ENCODE measurements at regions not wholly inside any gene's neighbourhood (a gene's known extent, or its start where the extent isn't known, plus 50 kb on each side); places are given as distances from the start of the nearest gene placed in this dataset.
A peak's percentile ranks its signal among the peaks of the same experiment; 100 is the strongest.

DNA sequence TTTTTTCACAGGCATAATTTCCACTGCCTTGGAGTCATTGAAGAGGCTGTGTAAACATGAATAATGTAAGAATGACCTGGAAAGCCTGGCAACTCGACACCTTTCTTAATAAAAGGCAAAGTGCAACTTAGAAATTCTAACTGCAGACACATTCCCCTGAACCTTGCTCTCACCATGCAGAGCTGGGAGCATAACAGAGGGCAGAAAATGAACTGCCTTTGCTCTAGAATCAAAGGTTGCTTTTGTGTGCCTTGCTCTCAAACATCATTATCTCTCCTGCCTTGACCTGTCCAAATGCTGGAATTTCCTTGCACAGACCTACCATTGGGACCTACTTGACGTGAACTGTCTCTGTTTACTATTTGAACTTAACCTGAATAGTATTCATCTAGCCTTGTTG lies 462.0 kb upstream of the ZNF462 start:
- 88% methylated on average over 1 of the region's 2 CpGs for WGBS

DNA sequence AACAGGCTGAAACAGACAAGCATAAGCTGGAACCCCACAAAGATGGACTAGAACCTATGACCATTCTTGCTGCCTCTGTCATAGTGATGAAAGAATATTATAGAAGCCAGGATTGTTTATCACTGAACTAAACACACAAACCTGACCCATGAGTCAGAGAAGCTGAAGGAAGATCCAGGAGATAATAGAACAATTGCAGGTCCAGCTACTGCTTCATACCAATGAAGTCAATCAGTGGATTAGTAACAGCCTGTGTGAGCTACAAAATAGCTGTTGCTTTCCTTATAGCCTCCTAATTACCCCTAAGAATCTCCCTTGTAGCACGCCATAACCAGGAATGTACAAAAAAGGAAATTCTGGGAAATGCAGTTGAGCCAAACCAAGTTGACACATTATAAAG lies 459.9 kb upstream of the ZNF462 start:
- Histone ChIP-seq H3K79me1 (replicated peaks; ENCODE audit: low read length, poor library complexity, severe bottlenecking) (no peaks in the 10 kb centered on the region), H4K8ac (ENCODE audit: low read length) (no peak overlapping the region), H3K9me3 (ENCODE audit: control insufficient read depth, low read length) (no peaks in the 10 kb centered on the region), H2BK12ac (ENCODE audit: low read length in 2 of 2) (no peak overlapping the region), H3K4me3 (ENCODE audit: insufficient read depth in 1 of 2, low read depth in 1 of 2, low read length in 2 of 2) (no peak overlapping the region), H2BK5ac (ENCODE audit: low read depth, low read length, poor library complexity, severe bottlenecking) (no peak overlapping the region), H3K4ac (ENCODE audit: low read depth in 1 of 2, low read length in 2 of 2) (no peak overlapping the region), H3K9ac (ENCODE audit: low read length) (no peak overlapping the region), H3K36me3 (ENCODE audit: control insufficient read depth in 1 of 2, insufficient read depth in 2 of 2, low read depth in 1 of 2, low read length in 2 of 2) (no peaks in the 10 kb centered on the region), H2BK120ac (ENCODE audit: low read depth, low read length) (no peak overlapping the region), H3K27ac (ENCODE audit: low read length, poor library complexity, severe bottlenecking) (no peak overlapping the region), H2AK5ac (ENCODE audit: low read length, severe bottlenecking) (no peak overlapping the region), H3K4me1 (ENCODE audit: control insufficient read depth, insufficient read depth, low read depth, low read length) (no peaks in the 10 kb centered on the region), H2AFZ (ENCODE audit: low read depth, low read length) (no peak overlapping the region), H2BK15ac (ENCODE audit: low read depth, poor library complexity, severe bottlenecking) (no peak overlapping the region), H4K91ac (ENCODE audit: low read length) (no peak overlapping the region), H3K18ac (ENCODE audit: low read depth in 1 of 2, low read length in 2 of 2) (no peak overlapping the region), H3K27me3 (ENCODE audit: control insufficient read depth in 1 of 2, insufficient read depth in 1 of 2, low read length in 2 of 2) (no peaks in the 10 kb centered on the region), H3K23ac (ENCODE audit: low read length in 2 of 2) (no peak overlapping the region), H3K4me2 (ENCODE audit: low read length, poor library complexity, severe bottlenecking) (no peak overlapping the region), H3K14ac (ENCODE audit: low read length in 2 of 2) (no peak overlapping the region)
- 0% methylated on average over 1 of the region's 1 CpG for WGBS
- peak; percentile 76 for DNase-seq

More for the DNA sequence above, 462.0 kb upstream of the ZNF462 start:
- Histone ChIP-seq H2BK12ac (ENCODE audit: low read length in 2 of 2) (no peak overlapping the region), H3K4me2 (ENCODE audit: low read length, poor library complexity, severe bottlenecking) (no peak overlapping the region), H3K27ac (ENCODE audit: low read length, poor library complexity, severe bottlenecking) (no peak overlapping the region), H4K8ac (ENCODE audit: low read length) (no peak overlapping the region), H3K27me3 (ENCODE audit: control insufficient read depth in 1 of 2, insufficient read depth in 1 of 2, low read length in 2 of 2) (no peaks in the 10 kb centered on the region), H2BK15ac (ENCODE audit: low read depth, poor library complexity, severe bottlenecking) (no peak overlapping the region), H3K23ac (ENCODE audit: low read length in 2 of 2) (no peak overlapping the region), H2BK120ac (ENCODE audit: low read depth, low read length) (no peak overlapping the region), H2AFZ (ENCODE audit: low read depth, low read length) (no peak overlapping the region), H3K4me1 (ENCODE audit: control insufficient read depth, insufficient read depth, low read depth, low read length) (no peaks in the 10 kb centered on the region), H4K91ac (ENCODE audit: low read length) (no peak overlapping the region), H3K9ac (ENCODE audit: low read length) (no peak overlapping the region), H2BK5ac (ENCODE audit: low read depth, low read length, poor library complexity, severe bottlenecking) (no peak overlapping the region), H3K14ac (ENCODE audit: low read length in 2 of 2) (no peak overlapping the region), H3K4me3 (ENCODE audit: insufficient read depth in 1 of 2, low read depth in 1 of 2, low read length in 2 of 2) (no peak overlapping the region), H2AK5ac (ENCODE audit: low read length, severe bottlenecking) (no peak overlapping the region), H3K18ac (ENCODE audit: low read depth in 1 of 2, low read length in 2 of 2) (peak overlapping the region in 1 of 2 experiments; percentile 12), H3K79me1 (replicated peaks; ENCODE audit: low read length, poor library complexity, severe bottlenecking) (no peaks in the 10 kb centered on the region), H3K36me3 (ENCODE audit: control insufficient read depth in 1 of 2, insufficient read depth in 2 of 2, low read depth in 1 of 2, low read length in 2 of 2) (no peaks in the 10 kb centered on the region), H3K4ac (ENCODE audit: low read depth in 1 of 2, low read length in 2 of 2) (no peak overlapping the region), H3K9me3 (ENCODE audit: control insufficient read depth, low read length) (no peaks in the 10 kb centered on the region)
- no peak for DNase-seq

- Histone ChIP-seq H2BK5ac (ENCODE audit: low read depth, low read length, poor library complexity, severe bottlenecking) (no peak overlapping the region), H3K23ac (ENCODE audit: low read length in 2 of 2) (no peak overlapping the region), H3K27ac (ENCODE audit: low read length, poor library complexity, severe bottlenecking) (no peak overlapping the region), H2BK120ac (ENCODE audit: low read depth, low read length) (no peak overlapping the region), H3K27me3 (ENCODE audit: control insufficient read depth in 1 of 2, insufficient read depth in 1 of 2, low read length in 2 of 2) (no peaks in the 10 kb centered on the region), H3K14ac (ENCODE audit: low read length in 2 of 2) (no peak overlapping the region), H2BK15ac (ENCODE audit: low read depth, poor library complexity, severe bottlenecking) (no peak overlapping the region), H3K4me2 (ENCODE audit: low read length, poor library complexity, severe bottlenecking) (no peak overlapping the region), H3K79me1 (replicated peaks; ENCODE audit: low read length, poor library complexity, severe bottlenecking) (no peaks in the 10 kb centered on the region), H3K4ac (ENCODE audit: low read depth in 1 of 2, low read length in 2 of 2) (no peak overlapping the region), H3K9ac (ENCODE audit: low read length) (no peak overlapping the region), H4K91ac (ENCODE audit: low read length) (no peak overlapping the region), H3K36me3 (ENCODE audit: control insufficient read depth in 1 of 2, insufficient read depth in 2 of 2, low read depth in 1 of 2, low read length in 2 of 2) (no peaks in the 10 kb centered on the region), H3K4me3 (ENCODE audit: insufficient read depth in 1 of 2, low read depth in 1 of 2, low read length in 2 of 2) (no peak overlapping the region), H3K9me3 (ENCODE audit: control insufficient read depth, low read length) (no peaks in the 10 kb centered on the region), H3K18ac (ENCODE audit: low read depth in 1 of 2, low read length in 2 of 2) (no peak overlapping the region), H3K4me1 (ENCODE audit: control insufficient read depth, insufficient read depth, low read depth, low read length) (no peaks in the 10 kb centered on the region), H2AFZ (ENCODE audit: low read depth, low read length) (no peak overlapping the region), H4K8ac (ENCODE audit: low read length) (no peak overlapping the region), H2BK12ac (ENCODE audit: low read length in 2 of 2) (no peak overlapping the region), H2AK5ac (ENCODE audit: low read length, severe bottlenecking) (no peak overlapping the region)
- DNase-seq = no peak
Observed at GRCh38 chr9:106404137-106404536, 458.8 kb upstream of the ZNF462 start.

DNA sequence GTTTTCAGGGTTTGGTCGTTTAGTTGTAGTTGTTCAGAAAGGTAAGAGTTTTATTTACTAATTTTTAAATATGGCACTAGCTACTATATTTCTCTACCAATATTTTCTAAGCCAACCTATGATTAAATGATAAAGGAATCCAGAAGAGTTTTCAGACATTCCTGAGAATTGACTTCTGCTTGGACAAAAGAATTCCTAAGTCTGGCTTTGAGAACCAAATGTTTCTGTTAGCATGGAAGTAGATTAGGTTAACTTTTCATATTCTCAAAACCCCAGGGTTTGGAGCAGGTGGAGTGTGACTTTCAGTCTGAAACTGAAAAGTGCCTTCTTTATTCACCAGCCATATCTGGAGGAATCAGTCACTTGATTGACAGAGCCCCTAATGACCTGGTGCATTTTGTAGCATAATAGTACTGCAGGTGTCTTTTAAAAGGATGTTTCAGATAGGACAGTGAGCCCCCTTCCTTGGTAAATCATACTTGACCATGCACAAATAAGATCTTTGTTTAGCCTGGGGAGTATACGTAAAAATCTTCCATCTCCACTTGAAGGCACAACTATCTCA lies 457.0 kb upstream of the ZNF462 start:
- Histone ChIP-seq H2BK120ac (ENCODE audit: low read depth, low read length) (no peak overlapping the region), H2AK5ac (ENCODE audit: low read length, severe bottlenecking) (no peak overlapping the region), H2AFZ (ENCODE audit: low read depth, low read length) (no peak overlapping the region), H4K8ac (ENCODE audit: low read length) (no peak overlapping the region), H3K14ac (ENCODE audit: low read length in 2 of 2) (no peak overlapping the region), H2BK5ac (ENCODE audit: low read depth, low read length, poor library complexity, severe bottlenecking) (no peak overlapping the region), H2BK15ac (ENCODE audit: low read depth, poor library complexity, severe bottlenecking) (no peak overlapping the region), H3K23ac (ENCODE audit: low read length in 2 of 2) (no peak overlapping the region), H3K4ac (ENCODE audit: low read depth in 1 of 2, low read length in 2 of 2) (no peak overlapping the region), H2BK12ac (ENCODE audit: low read length in 2 of 2) (no peak overlapping the region), H3K27ac (ENCODE audit: low read length, poor library complexity, severe bottlenecking) (peak overlapping the region; percentile 70), H3K4me2 (ENCODE audit: low read length, poor library complexity, severe bottlenecking) (no peak overlapping the region), H3K79me1 (replicated peaks; ENCODE audit: low read length, poor library complexity, severe bottlenecking) (no peaks in the 10 kb centered on the region), H3K9ac (ENCODE audit: low read length) (no peak overlapping the region), H3K9me3 (ENCODE audit: control insufficient read depth, low read length) (no peaks in the 10 kb centered on the region), H3K27me3 (ENCODE audit: control insufficient read depth in 1 of 2, insufficient read depth in 1 of 2, low read length in 2 of 2) (no peaks in the 10 kb centered on the region), H3K4me1 (ENCODE audit: control insufficient read depth, insufficient read depth, low read depth, low read length) (no peaks in the 10 kb centered on the region), H3K4me3 (ENCODE audit: insufficient read depth in 1 of 2, low read depth in 1 of 2, low read length in 2 of 2) (no peak overlapping the region), H3K18ac (ENCODE audit: low read depth in 1 of 2, low read length in 2 of 2) (no peak overlapping the region), H3K36me3 (ENCODE audit: control insufficient read depth in 1 of 2, insufficient read depth in 2 of 2, low read depth in 1 of 2, low read length in 2 of 2) (no peaks in the 10 kb centered on the region), H4K91ac (ENCODE audit: low read length) (no peak overlapping the region)
- no CpG with 5 or more reads among the region's 2 CpGs for WGBS
- no peak for DNase-seq

Measured in mesenchymal stem cell (in vitro differentiated cells and primary cell).